ENCODE measurements at regions not wholly inside any gene's neighbourhood (a gene's known extent, or its start where the extent isn't known, plus 50 kb on each side); places are given as distances from the start of the nearest gene placed in this dataset.
"Not testable (repeated sequence)": the region's sequence is repeated elsewhere in the genome, so short reads cannot be mapped to it uniquely, and the experiment has no call there.

- H3K4me1 Mint-ChIP-seq (ENCODE audit: low read depth in 2 of 2); H3K4me3 Mint-ChIP-seq; DNase-seq; H3K27ac Mint-ChIP-seq; H3K27me3 Mint-ChIP-seq; H3K36me3 Mint-ChIP-seq (ENCODE audit: insufficient read depth); H3K9me3 Mint-ChIP-seq; ATAC-seq (replicated peaks): not testable (repeated sequence)
Observed at GRCh38 chr9:67708109-67708508, 150.6 kb upstream of the ANKRD20A1 start.

DNA sequence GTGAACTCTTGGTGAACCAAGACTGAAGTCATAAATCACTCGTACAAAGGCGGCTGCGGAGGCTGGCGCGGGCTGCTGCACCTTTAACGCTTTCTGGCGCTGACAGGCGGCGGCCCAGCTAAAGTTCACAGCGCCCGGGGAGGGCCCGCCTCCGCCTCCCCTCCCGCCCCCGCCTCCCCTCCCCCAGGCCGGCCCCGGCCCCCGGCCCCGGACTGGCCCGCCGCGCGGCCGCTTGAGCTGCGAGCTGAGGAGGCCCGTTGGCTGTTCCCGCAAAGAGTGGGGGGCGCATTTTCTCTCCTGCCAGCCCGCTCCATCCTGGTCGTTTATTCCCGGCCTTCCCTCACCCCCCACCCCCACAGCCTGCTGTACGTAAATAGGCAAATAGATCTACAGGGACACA is 147.3 kb upstream of the ANKRD20A1 start:
- H3K4me3 Mint-ChIP-seq; H3K36me3 Mint-ChIP-seq (ENCODE audit: insufficient read depth); DNase-seq; H3K9me3 Mint-ChIP-seq; H3K27me3 Mint-ChIP-seq; ATAC-seq (replicated peaks); H3K27ac Mint-ChIP-seq; H3K4me1 Mint-ChIP-seq (ENCODE audit: low read depth in 2 of 2): not testable (repeated sequence)

- not testable (repeated sequence) for H3K9me3 Mint-ChIP-seq
Observed at GRCh38 chr9:67711931-67712330, 146.8 kb upstream of the ANKRD20A1 start.

DNA sequence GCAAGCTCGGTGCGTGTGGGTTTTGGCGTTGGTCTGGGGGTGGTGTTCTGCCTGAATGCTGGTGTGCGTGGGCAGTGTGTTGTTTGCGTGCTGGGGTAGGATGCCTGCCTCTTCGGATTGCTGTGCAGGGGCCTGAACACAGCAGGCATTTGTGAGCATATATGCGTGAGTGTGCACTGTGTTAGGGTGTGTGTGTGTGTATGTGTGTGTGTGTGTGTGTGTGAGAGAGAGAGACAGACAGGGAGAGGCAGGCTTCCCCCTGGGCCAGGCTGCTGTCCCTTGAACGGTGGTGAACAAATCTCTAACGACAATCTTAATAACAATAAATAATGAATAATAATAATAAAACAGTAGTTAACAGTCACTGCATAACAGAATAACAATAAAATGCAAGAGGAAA is 145.8 kb upstream of the ANKRD20A1 start:
- H3K4me3 Mint-ChIP-seq; H3K27ac Mint-ChIP-seq; H3K36me3 Mint-ChIP-seq (ENCODE audit: insufficient read depth); H3K9me3 Mint-ChIP-seq; H3K4me1 Mint-ChIP-seq (ENCODE audit: low read depth in 2 of 2); H3K27me3 Mint-ChIP-seq; ATAC-seq (replicated peaks); DNase-seq: not testable (repeated sequence)

More at GRCh38 chr9:67711931-67712330, 146.8 kb upstream of the ANKRD20A1 start:
- H3K4me1 Mint-ChIP-seq (ENCODE audit: low read depth in 2 of 2); DNase-seq; H3K27me3 Mint-ChIP-seq; ATAC-seq (replicated peaks); H3K4me3 Mint-ChIP-seq; H3K27ac Mint-ChIP-seq; H3K36me3 Mint-ChIP-seq (ENCODE audit: insufficient read depth): not testable (repeated sequence)

DNA sequence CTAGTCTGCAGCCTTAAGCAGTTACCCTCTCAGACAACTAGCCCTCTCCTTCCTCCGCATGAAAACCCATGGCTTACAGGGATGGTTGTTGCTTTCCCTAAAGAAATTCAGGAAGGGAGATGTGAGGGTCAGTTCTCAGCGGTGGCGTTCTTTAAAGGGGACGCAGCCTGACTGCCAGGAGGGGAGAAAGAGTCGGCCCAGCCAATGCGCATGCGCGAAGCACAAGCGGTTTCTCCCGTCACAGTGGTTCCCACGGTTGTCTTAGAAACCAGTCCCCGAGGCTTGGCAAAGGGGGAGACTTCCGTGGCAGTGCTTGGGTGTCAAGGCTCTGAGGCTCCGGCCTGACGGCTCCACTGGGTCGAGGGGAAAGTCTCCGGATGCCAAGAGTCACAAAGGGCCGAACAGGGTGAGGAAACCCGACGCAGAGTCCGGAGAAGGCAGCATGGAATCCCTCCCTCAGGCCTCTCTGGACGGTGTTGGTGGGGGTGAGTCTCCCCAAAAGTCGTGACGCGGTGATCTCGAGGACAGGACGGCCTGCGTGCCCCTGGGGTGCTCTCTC is 140.8 kb upstream of the ANKRD20A1 start:
- H3K9me3 Mint-ChIP-seq; H3K27me3 Mint-ChIP-seq; H3K36me3 Mint-ChIP-seq (ENCODE audit: insufficient read depth); ATAC-seq (replicated peaks); H3K27ac Mint-ChIP-seq; H3K4me1 Mint-ChIP-seq (ENCODE audit: low read depth in 2 of 2); H3K4me3 Mint-ChIP-seq: not testable (repeated sequence)
- DNase-seq = peak in 2 of 3 experiments; percentile 22 to 25

GRCh38 chr9:67720491-67720890 is 138.2 kb upstream of the ANKRD20A1 start:
- not testable (repeated sequence) for H3K9me3 Mint-ChIP-seq; ATAC-seq (replicated peaks); H3K36me3 Mint-ChIP-seq (ENCODE audit: insufficient read depth); DNase-seq; H3K4me3 Mint-ChIP-seq; H3K4me1 Mint-ChIP-seq (ENCODE audit: low read depth in 2 of 2); H3K27me3 Mint-ChIP-seq; H3K27ac Mint-ChIP-seq

DNA sequence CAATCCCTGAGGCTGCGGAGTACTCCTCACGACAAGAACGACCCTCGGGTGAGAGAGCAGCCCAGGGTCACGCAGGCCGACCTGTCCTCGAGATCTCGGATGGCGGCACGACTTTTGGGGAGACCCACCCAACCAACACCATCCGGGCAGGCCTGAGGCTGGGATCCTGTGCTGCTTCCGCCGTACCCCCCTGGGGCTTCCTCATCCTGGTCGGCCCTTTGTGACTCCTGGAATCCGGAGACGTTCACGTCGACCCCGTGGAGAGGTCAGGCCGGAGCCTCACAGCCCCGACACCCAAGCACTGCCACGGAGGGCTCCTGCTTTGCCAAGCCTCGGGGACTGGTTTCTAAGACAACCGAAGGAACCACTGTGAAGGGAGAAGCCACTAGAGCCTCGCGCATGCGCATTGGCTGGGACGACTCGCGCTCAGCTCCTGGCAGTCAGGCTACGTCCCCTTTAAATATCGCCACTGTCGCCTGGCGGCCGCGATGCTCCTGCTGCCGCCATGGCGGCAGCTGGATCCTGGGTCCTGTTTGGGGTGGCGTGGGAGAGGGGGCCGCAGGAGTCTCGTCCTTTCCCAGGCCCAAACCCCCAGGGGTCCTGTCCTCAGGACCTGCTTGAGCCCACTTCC is 136.2 kb upstream of the ANKRD20A1 start:
- H3K36me3 Mint-ChIP-seq (ENCODE audit: insufficient read depth); H3K27ac Mint-ChIP-seq; H3K27me3 Mint-ChIP-seq; DNase-seq; H3K4me1 Mint-ChIP-seq (ENCODE audit: low read depth in 2 of 2); H3K9me3 Mint-ChIP-seq; H3K4me3 Mint-ChIP-seq: not testable (repeated sequence)
- peak; percentile 80 for ATAC-seq (replicated peaks)

- H3K27me3 Mint-ChIP-seq; H3K4me1 Mint-ChIP-seq (ENCODE audit: low read depth in 2 of 2); ATAC-seq (replicated peaks); H3K36me3 Mint-ChIP-seq (ENCODE audit: insufficient read depth); H3K9me3 Mint-ChIP-seq; H3K27ac Mint-ChIP-seq: not testable (repeated sequence)
- peak overlapping the region; percentile 66 to 78 for H3K4me3 Mint-ChIP-seq
- DNase-seq = peak in 1 of 3 experiments; percentile 12
Observed at GRCh38 chr9:67723185-67723584, 135.5 kb upstream of the ANKRD20A1 start.

DNA sequence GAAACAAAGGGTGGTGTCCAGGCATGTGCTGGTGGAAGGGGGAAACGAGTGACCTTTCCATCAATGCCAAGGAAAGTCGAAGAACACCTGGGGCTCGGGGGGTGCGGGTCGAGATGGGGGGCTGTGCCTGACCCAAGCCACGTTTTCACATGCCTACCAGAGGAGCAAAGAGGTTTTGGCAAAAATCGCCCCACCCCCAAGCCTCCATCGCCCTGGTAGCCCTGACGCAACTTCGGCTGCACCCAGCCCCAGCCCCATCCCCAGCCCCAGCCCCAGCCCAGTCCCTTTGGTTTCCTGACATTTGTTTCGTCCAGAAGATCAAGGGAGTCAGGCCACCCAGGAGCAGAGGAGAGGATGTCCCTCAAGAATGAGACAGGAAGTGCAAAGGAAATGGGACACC is 133.8 kb upstream of the ANKRD20A1 start:
- not testable (repeated sequence) for H3K27me3 Mint-ChIP-seq; H3K9me3 Mint-ChIP-seq; H3K4me3 Mint-ChIP-seq; H3K27ac Mint-ChIP-seq; H3K4me1 Mint-ChIP-seq (ENCODE audit: low read depth in 2 of 2); H3K36me3 Mint-ChIP-seq (ENCODE audit: insufficient read depth); ATAC-seq (replicated peaks)
- DNase-seq = peak in 2 of 3 experiments; percentile 2 to 11

GRCh38 chr9:67726213-67726988 is 132.3 kb upstream of the ANKRD20A1 start:
- ATAC-seq (replicated peaks) (peak; percentile 62), DNase-seq (peak; percentile 0 to 44 (median 2))
- not testable (repeated sequence) for H3K27ac Mint-ChIP-seq; H3K4me3 Mint-ChIP-seq; H3K4me1 Mint-ChIP-seq (ENCODE audit: low read depth in 2 of 2); H3K27me3 Mint-ChIP-seq; H3K36me3 Mint-ChIP-seq (ENCODE audit: insufficient read depth); H3K9me3 Mint-ChIP-seq

DNA sequence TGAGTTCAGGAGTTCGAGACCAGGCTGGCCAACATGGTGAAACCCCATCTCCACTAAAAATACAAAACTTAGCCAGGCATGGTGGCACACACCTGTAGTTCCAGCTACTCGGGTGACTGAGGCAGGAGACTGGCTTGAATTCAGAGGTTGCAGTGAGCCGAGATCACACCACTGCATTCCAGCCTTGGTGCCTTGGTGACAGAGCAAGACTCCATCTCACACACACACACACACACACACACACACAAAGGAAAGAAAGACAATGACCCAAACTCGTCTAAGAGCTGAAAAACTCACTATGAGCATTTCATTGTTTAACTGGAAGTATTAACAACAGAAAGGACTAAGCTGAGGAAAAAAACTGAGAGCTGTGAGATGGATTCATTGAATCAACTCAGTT is 95.6 kb upstream of the ANKRD20A1 start:
- H3K27ac Mint-ChIP-seq = not testable (repeated sequence)

GRCh38 chr9:67771807-67772206 is 86.9 kb upstream of the ANKRD20A1 start:
- not testable (repeated sequence) for H3K27ac Mint-ChIP-seq; DNase-seq; H3K36me3 Mint-ChIP-seq (ENCODE audit: insufficient read depth); ATAC-seq (replicated peaks); H3K9me3 Mint-ChIP-seq; H3K4me3 Mint-ChIP-seq; H3K4me1 Mint-ChIP-seq (ENCODE audit: low read depth in 2 of 2); H3K27me3 Mint-ChIP-seq

More for the DNA sequence above, 95.6 kb upstream of the ANKRD20A1 start:
- H3K27me3 Mint-ChIP-seq; ATAC-seq (replicated peaks); H3K4me1 Mint-ChIP-seq (ENCODE audit: low read depth in 2 of 2); H3K4me3 Mint-ChIP-seq; H3K9me3 Mint-ChIP-seq; DNase-seq; H3K36me3 Mint-ChIP-seq (ENCODE audit: insufficient read depth): not testable (repeated sequence)

DNA sequence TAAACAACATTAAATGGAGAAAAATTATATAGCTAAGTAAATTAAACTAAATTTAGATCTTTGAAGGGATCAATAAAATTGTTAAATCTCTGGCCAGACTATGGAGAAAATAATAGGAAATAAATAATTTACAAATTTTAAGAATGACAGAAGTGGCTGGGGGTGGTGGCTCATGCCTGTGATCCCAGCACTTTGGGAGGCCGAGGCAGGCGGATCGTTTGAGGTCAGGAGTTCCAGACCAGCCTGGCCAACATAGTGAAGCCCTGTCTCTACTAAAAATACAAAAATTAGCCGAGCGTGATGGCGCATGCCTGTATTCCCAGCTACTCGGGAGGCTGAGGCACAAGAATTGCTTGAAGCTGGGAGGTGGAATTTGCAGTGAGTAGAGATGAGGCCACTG is 58.6 kb upstream of the ANKRD20A1 start:
- H3K27ac Mint-ChIP-seq; H3K4me1 Mint-ChIP-seq (ENCODE audit: low read depth in 2 of 2); H3K9me3 Mint-ChIP-seq; H3K4me3 Mint-ChIP-seq; ATAC-seq (replicated peaks); H3K27me3 Mint-ChIP-seq; H3K36me3 Mint-ChIP-seq (ENCODE audit: insufficient read depth); DNase-seq: not testable (repeated sequence)

All from effector memory CD8-positive, alpha-beta T cell (primary cell).